Keratinocyte (primary cell): ENCODE measurements at regions not wholly inside any gene's neighbourhood (a gene's known extent, or its start where the extent isn't known, plus 50 kb on each side); places are given as distances from the start of the nearest gene placed in this dataset.

Experiments
- DNase-seq: peaks from one replicate; pipeline ENCODE4 v3.0.0-alpha.2; 2011; ENCODE audit warnings: low read depth, missing footprints, low spot score
- FAIRE-seq: peaks from 2 replicates; lab custom pipeline; 2011; peaks lifted over from hg19 to GRCh38; lab: Jason Lieb, UNC
- H2AFZ ChIP-seq: 2 replicates; pipeline ENCODE4 v1.6.0; 2012; ENCODE audit warnings: low read length, control low read depth, inconsistent platforms; ENCODE audit not compliant: control insufficient read depth
- H3K27ac ChIP-seq: 2 replicates; pipeline ENCODE4 v1.5.1; 2011; ENCODE audit warnings: low read length; ENCODE audit not compliant: control insufficient read depth, insufficient read depth
- H3K27me3 ChIP-seq: 3 replicates; pipeline ENCODE4 v1.6.0; 2011; ENCODE audit warnings: low read length; ENCODE audit not compliant: control insufficient read depth, insufficient read depth; ENCODE audit errors: extremely low read depth
- H3K36me3 ChIP-seq, 2 experiments: 2 replicates in 1 of 2; 3 replicates in 1 of 2; pipeline ENCODE4 v1.5.1; 2011; ENCODE audit warnings: low read length in 2 of 2, mild to moderate bottlenecking in 1 of 2; ENCODE audit not compliant: control insufficient read depth in 2 of 2, insufficient read depth in 2 of 2; ENCODE audit errors: extremely low read depth in 1 of 2
- H3K4me1 ChIP-seq: 3 replicates; pipeline ENCODE4 v1.5.1; 2011; ENCODE audit warnings: low read length; ENCODE audit not compliant: control insufficient read depth, insufficient read depth; ENCODE audit errors: extremely low read depth
- H3K4me2 ChIP-seq: 3 replicates; pipeline ENCODE4 v1.6.0; 2011; ENCODE audit warnings: low read depth, low read length; ENCODE audit not compliant: control insufficient read depth, insufficient read depth; ENCODE audit errors: extremely low read depth
- H3K4me3 ChIP-seq, 3 experiments: fragments of 200-600 bp in 1 of 3; sonication (generic) in 1 of 3; 2 replicates in 2 of 3; 3 replicates in 1 of 3; pipeline ENCODE4 v1.5.1; 2011 to 2016; ENCODE audit warnings: low read length in 3 of 3, mild to moderate bottlenecking in 3 of 3, control low read depth in 2 of 3, inconsistent platforms in 1 of 3, low read depth in 1 of 3, mixed read lengths in 1 of 3, mixed run types in 1 of 3, moderate library complexity in 1 of 3; ENCODE audit not compliant: control insufficient read depth in 2 of 3, insufficient read depth in 2 of 3; ENCODE audit errors: extremely low read depth in 1 of 3
- H3K79me2 ChIP-seq: 2 replicates; pipeline ENCODE4 v1.6.0; 2012; ENCODE audit warnings: low read length; ENCODE audit not compliant: control insufficient read depth, insufficient read depth
- H3K9ac ChIP-seq: 3 replicates; pipeline ENCODE4 v1.6.0; 2011; ENCODE audit warnings: low read length; ENCODE audit not compliant: control insufficient read depth, insufficient read depth; ENCODE audit errors: extremely low read depth
- H3K9me1 ChIP-seq: 3 replicates; pipeline ENCODE4 v1.6.0; 2011; ENCODE audit warnings: low read length; ENCODE audit not compliant: control insufficient read depth, insufficient read depth; ENCODE audit errors: extremely low read depth
- H3K9me3 ChIP-seq: 2 replicates; pipeline ENCODE4 v1.5.1; 2012; ENCODE audit warnings: low read depth, low read length; ENCODE audit not compliant: control insufficient read depth
- H4K20me1 ChIP-seq: 3 replicates; pipeline ENCODE4 v1.6.0; 2011; ENCODE audit warnings: low read length; ENCODE audit not compliant: control insufficient read depth, insufficient read depth; ENCODE audit errors: extremely low read depth
- CTCF ChIP-seq, 3 experiments: IDR thresholded peaks in 1 of 3; conservative IDR thresholded peaks in 1 of 3; optimal IDR thresholded peaks in 1 of 3; 2 replicates in 2 of 3; 3 replicates in 1 of 3; pipeline versions ENCODE3 to v1.5.1; 2011; ENCODE audit warnings: low read length in 3 of 3, mild to moderate bottlenecking in 3 of 3, moderate library complexity in 2 of 3, control low read depth in 1 of 3, inconsistent platforms in 1 of 3; ENCODE audit not compliant: insufficient read depth in 2 of 3; ENCODE audit errors: extremely low read depth in 1 of 3
- EZH2 ChIP-seq: IDR thresholded peaks from one replicate; pipeline ENCODE4 v1.6.1; 2012; ENCODE audit warnings: inconsistent platforms, mild to moderate bottlenecking, low read length, moderate library complexity
- dilution Hi-C: fragments of 300-500 bp; cut with MboI; formaldehyde crosslinking; loops from one replicate; pipeline ENCODE4 v1.7.0; 2020; ENCODE audit warnings: low sequenced_read_pairs; ENCODE audit not compliant: extremely low pct_ligation_motif_present

- no peak for TF ChIP-seq EZH2
- TF ChIP-seq CTCF (optimal IDR thresholded peaks at IDR 0.05 in 1 of 3, IDR thresholded peaks at IDR 0.05 in 1 of 3, conservative IDR thresholded peaks at IDR 0.05 in 1 of 3; ENCODE audit: extremely low read depth in 1 of 3, insufficient read depth in 2 of 3, low read length in 3 of 3): no peak
- dilution Hi-C loops: no loop called here
- Histone ChIP-seq H3K9me1 (no peaks in the 10 kb centered on the region), H3K9me3 (no peaks in the 10 kb centered on the region), H3K4me1 (no peaks in the 10 kb centered on the region), H3K36me3 (no peaks in the 10 kb centered on the region), H3K27me3 (no peaks in the 10 kb centered on the region), H4K20me1 (no peaks in the 10 kb centered on the region), H3K4me2 (no peak overlapping the region), H2AFZ (no peak overlapping the region), H3K79me2 (no peaks in the 10 kb centered on the region), H3K9ac (no peak overlapping the region), H3K27ac (no peak overlapping the region), H3K4me3 (no peak overlapping the region)
- FAIRE-seq (no peak), DNase-seq (no peak)
Measured at GRCh38 chr10:80786322-80786721, 248.6 kb downstream of the SH2D4B start.

GRCh38 chr10:80787952-80788351 is 250.2 kb downstream of the SH2D4B start:
- H3K4me3 ChIP-seq: no peak overlapping the region
- no peaks in the 10 kb centered on the region for H3K9me1 ChIP-seq
- H3K36me3 ChIP-seq: no peaks in the 10 kb centered on the region
- FAIRE-seq (no peak), DNase-seq (no peak)
- no peak overlapping the region for H3K4me2 ChIP-seq
- H3K4me1 ChIP-seq: no peaks in the 10 kb centered on the region
- H3K79me2 ChIP-seq: no peaks in the 10 kb centered on the region
- H3K27me3 ChIP-seq: no peaks in the 10 kb centered on the region
- no peak for TF ChIP-seq EZH2
- TF ChIP-seq CTCF (optimal IDR thresholded peaks at IDR 0.05 in 1 of 3, IDR thresholded peaks at IDR 0.05 in 1 of 3, conservative IDR thresholded peaks at IDR 0.05 in 1 of 3; ENCODE audit: extremely low read depth in 1 of 3, insufficient read depth in 2 of 3, low read length in 3 of 3): no peak
- H2AFZ ChIP-seq: no peak overlapping the region
- H4K20me1 ChIP-seq: no peaks in the 10 kb centered on the region
- no peak overlapping the region for H3K27ac ChIP-seq
- dilution Hi-C loops: no loop called here
- no peak overlapping the region for H3K9ac ChIP-seq
- H3K9me3 ChIP-seq: no peaks in the 10 kb centered on the region
